IPS-NIHi11 (cell line): ENCODE measurements at regions not wholly inside any gene's neighbourhood (a gene's known extent, or its start where the extent isn't known, plus 50 kb on each side); places are given as distances from the start of the nearest gene placed in this dataset.

Experiments
- DNase-seq: peaks from one replicate; pipeline ENCODE4 v3.0.0; 2012; ENCODE audit warnings: mixed read lengths, low spot score

DNA sequence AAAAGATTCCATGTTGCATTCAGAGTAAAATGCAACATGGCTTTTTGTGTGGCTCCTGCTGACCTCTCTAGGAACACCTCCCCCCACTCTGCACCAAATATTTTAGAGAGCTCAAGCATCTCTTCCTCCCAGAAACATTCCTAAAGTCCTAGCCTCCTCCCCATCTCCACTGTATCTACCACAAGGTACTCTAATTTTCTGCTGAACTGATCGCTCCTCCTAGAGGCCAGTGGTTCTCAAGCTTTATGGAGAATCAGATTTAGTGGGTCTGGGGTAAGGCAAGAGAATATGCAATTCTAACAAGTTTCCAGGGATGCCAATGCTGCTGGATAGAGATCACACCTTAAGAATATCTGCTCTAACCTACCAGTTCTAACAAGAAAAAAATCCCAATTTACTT, 89.5 kb upstream of the HNRNPA3 start:
- no peak for DNase-seq

DNA sequence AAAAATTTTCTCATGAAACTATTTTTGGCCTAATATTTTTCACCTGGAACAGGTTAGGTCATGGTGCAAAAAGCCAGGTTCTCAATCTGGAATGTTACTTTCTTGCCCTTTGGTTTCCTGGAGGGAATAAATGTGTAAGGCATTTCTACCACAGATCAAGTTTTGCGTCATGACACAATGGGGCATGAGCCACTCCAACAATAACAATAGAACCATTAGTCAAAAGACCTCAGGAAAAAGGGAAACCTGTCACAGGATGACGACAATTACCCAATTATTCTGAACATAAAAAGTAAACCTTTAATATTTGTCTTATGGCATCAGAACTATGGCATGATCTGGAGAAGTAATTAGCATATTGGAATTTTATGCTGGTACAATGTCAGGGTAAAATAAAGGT, 88.2 kb upstream of the HNRNPA3 start:
- DNase-seq, result no peak

DNA sequence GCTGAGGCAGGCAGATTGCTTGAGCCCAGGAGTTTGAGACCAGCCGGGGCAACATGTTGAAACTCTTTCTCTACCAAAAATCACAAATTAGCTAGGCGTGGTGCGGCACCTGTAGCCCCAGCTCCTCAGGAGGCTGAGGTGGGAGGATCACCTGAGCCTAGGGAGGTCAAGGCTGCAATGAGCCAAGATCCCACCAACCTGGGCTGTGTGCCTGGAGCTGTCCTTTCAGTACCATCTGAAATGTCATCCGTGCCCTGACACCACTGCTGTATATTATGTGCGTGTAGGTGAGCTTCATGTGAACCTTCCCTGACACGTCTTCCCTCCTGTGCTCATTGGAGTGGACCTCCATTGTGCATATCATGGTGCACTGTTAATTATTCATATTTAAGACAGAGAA, 84.8 kb upstream of the HNRNPA3 start:
- DNase-seq, result peak; percentile 23

DNA sequence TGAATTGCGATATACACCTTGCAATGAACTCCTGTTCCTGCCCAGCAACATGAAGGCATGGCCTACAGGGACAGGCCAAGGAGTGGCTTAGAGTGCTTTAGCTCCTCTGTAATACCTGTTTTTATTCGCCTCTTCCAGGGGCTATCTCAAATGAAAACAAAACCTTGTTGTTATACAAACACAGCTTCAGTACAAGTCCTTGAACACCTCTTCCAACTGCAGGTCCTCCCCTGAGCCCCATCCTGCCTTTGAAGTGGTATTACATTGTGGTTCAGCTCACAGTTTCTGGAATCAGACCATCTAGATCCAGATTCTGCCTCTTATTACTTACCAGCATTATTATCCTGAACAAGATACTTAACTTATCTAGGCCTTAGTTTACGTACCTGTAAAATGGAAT, 83.0 kb upstream of the HNRNPA3 start:
- DNase-seq, result no peak

DNA sequence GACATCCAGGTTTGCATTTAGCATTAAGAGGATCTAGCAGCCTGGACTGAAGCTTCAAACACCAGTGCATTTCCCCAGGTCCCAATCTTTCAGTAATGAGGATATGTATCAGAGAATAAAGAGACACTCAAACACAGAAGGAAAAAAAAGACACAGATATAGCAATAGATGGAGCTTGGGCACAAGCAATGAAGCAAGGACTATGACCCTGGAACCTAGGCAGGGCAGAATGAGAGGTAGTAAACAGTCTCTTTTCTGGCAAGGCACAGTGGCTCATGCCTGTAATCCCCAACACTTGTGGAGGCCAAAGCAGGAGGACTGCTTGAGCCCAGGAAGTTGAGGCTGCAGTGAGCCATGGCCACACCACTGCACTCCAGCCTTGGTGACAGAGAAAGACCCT, 80.7 kb upstream of the HNRNPA3 start:
- no peak for DNase-seq

DNA sequence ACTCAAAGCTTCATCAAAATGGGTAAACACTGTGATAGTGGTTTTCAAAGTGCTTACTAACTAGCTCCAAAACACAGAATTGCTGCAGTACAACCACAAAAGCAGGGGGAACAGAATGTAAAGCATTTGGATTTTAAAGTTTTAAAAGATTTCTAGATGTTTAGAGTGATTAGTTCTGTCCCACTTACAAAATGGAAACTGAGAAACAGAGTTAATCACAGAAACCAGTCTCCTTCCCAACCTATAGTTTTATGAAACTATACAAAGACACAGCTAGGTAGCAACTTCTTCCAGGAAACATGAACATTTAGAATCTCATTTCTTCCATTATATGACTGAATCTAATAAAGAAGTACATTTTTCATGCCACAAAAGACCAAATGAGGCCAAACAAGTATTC, 73.8 kb upstream of the HNRNPA3 start:
- DNase-seq, result no peak

DNA sequence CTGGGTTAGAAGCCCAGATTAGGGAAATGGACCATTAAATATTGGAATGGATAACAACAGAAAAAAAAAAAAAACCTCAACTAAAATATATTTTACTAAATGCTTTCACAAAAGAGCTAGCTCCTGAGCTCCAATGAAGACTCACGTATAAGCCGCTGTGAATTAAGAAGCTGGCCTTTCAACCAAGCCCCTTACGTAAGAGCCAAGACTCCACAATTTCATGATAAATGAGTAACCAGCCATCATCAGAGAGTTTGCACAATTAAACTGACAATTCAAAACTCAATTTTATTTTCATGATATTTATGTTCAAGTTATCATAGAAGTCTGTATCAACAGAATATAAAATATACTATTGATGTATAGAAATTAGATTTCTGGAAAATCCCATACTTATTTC, 70.7 kb upstream of the HNRNPA3 start:
- DNase-seq, result no peak

DNA sequence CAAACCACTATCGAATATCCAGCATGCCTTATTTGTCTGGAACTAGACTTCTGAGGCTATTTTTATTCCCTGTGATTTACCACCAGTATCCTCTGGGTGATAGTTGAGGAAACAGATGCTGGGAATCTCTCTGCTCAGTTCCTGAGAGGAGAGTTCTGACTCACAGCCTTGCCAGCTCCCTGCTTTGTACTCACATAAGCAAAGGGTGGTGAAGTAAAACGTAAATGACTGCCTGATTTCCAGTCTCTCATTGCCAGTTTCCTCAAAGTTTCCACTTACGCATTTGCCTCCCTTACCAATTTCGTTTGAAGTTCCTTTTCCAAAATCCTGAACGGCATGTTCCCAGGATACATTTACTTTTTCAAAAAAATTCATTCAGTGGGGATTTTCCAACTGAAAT, 69.2 kb upstream of the HNRNPA3 start:
- DNase-seq, result peak; percentile 12

DNA sequence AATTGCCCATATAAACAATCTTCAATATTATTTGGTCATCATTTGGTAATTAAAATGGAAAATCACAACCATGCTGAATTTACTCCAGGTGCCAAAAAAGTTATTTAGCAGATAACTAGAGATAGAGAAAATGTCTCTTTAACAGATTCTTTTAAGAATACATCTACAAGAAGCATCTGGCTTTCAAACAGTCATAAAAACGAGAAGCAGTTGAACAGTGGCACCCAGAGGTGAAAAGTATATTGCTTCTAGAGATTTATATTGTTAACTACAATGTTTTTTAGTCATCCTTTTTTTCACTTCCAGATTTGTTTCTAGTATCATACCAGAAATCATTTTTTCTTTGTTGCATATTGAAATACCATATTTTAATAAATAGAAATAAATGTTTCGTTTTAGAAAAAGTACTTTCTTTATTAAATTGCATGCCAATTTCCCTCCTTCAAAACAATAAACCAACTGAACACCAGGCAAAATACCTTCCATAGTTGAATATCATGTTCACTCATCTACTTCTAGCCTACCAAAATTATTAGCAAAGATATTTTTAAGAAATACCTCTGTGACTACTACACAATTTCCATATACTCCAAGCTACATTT, 65.4 kb upstream of the HNRNPA3 start:
- no peak for DNase-seq

DNA sequence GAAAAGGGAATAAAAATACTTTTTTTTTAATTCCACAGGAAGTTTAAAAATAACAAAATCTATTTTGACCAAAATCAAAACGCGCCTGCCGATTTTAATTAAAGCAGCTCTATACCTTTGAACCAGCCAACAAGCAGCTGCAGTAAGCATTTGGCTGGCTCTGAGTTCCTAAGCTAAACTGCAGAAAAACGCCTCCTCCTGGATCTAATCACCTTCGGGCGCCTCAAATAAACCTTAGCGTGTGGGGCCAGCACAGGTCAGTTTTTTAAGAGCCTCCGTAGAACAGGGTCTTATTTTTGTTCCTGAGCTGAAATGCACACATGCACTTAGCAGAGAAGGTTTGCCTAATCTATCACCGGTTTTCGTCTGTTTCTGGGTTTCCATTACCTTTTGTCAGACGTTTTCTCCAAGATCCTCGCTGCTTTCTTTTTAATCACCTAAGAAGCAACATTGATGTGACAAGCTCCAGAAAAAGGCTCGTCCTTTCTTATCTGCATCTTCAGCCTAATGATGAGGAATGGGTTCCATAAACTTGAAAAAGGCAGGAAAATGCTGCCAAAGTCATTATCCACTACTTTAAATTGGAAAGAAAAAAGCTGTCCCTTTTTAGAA, 64.7 kb upstream of the HNRNPA3 start:
- DNase-seq, result no peak

DNA sequence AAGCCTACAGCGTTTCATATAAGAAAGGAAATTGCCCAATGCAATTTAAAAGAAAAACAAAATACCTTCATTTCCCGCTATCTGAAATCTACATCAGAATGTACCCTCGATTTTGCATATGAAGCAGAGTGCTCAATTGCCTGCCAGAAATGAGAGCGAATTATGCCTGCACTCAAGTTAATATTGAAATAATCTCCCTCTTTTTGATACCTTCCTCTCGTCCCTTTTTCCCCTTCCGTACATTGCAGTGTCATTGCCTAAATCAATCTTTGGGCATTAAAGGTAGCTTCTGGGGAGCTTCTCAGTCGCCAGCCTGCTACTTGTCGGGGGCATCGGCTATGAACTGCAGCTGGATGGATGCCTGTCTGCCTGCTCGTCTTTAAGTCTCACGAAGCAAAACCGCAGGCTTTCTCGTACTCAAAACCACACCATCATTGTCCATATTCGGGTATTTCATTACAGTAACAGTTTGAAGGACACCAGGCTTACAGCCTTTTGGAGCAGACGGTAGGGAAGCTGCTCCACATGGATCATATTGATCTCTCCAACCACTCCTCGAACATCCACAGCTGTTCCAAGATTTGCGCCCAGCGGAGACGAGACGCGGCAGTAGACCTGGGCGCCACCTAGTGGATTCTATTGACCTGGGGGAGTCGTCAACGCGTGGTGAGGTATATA, 64.0 kb upstream of the HNRNPA3 start:
- DNase-seq, result peak; percentile 76

DNA sequence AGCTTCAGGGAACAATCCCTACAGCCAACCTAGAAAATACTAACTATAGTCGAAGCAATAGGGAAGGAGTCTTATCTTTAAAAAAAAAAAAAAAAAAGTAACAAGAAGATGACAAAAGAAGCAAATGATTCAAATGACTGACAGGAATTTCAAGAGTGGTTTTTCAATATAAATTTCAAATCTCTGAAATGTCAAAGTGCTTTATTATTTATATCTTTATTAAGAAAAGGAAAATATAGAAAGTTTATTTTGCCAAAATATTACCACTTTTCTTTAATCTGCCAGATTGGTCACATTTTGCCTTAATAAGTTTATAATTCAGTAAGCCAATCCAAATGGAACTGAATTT, 63.5 kb upstream of the HNRNPA3 start:
- no peak for DNase-seq

DNA sequence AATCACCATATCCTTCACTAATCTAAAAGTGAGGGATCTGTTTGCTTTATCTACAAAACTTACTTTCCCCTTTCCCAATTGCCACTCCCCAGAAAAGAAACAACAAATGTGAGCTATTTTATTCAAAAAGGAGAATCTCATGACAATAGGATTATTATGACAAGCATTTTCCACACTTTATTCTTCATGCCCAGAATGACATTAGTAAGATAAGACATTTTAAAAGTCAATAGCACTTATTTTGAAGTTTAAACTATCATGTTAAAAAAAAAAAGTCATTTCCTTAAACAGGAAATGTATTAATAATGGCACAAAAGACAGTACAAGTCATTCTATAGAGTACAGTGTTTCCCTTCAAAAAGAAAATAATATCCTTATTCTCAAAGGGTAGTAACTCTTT, 58.8 kb upstream of the HNRNPA3 start:
- no peak for DNase-seq

DNA sequence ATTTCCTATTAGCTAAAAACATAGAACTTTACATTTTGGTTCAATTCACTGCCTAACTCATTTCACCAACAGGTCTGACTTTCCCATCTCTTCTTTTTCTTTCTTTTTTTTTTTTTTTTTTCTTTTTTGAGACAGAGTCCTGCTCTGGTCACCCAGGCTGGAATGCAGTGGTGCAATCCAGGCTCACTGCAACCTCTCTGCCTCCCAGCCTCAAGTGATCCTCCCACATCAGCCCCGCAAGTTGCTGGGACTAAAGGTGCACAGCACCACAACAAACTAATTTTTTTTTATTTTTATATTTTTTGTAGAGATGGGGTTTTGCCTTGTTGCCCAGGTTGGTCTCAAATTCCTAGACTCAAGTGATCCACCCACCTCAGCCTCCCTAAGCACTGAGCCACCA, 57.8 kb upstream of the HNRNPA3 start:
- DNase-seq, result no peak

DNA sequence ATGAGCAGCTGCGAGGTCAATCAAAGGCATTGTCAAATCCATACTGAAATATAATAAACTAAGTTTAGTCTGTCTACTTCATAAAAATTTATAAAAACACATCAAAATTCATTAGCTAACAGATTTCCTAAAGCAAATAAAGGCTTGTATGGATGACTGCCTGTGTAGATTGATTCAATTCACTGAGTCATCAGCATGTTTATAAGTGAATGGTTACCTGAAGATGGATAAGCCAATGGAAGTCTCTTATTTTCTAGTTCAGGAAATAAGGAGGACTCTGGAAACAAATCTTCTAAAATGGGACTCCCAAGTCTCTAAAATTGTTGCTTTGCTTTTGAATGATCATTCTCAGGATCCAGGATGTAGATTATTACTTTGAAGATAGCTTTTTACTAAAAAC, 57.0 kb upstream of the HNRNPA3 start:
- DNase-seq, result no peak

DNA sequence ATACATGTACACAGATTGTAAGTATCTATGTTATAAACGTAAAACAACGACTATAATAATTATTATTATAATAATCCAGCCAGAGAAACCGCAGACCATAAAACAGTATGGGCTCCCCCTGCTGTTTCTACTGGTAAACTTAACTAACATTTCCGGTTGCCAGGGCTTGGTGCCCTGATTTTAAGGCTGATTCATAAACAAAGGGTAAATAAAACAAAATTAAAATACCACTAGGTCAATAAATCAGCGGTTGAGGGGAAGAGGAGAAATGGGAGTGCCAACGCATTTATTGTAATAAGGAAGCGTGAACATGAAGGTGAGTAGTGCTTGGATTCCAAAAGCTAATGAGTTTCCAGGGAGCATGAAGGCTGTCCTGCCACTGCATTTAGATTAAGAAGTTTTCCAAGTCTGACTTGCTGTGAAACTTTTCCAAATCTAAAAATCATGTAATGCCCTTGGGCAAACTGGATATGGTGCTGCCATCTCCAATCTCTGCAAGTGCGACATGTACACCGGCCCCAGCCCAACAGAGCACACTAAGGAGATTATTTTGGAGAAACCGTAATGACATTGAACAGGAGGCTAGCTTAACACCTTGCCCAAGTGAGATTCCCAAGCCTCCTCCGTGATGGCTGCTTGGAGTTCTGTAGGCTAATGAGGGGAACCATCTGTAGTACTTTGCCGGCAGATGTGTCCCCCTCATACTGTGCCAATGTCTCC, 50.7 kb upstream of the HNRNPA3 start:
- peak; percentile 23 for DNase-seq
